Activated CD4-positive, CD25-positive, alpha-beta regulatory T cell treated with anti-CD3 and anti-CD28 coated beads, Interleukin-2, amount 50 U/mL, for 24 hours (primary cell): ENCODE measurements at regions not wholly inside any gene's neighbourhood (a gene's known extent, or its start where the extent isn't known, plus 50 kb on each side); places are given as distances from the start of the nearest gene placed in this dataset.
A peak's percentile ranks its signal among the peaks of the same experiment; 100 is the strongest.

Experiments used
- ATAC-seq, 2 donors: fragments of 150-1000 bp; cut with Tn5 transposase; one replicate each; pipeline ENCODE4 v1.10.0; 2021; ENCODE audit warnings: mild to moderate bottlenecking in 1 of 2, moderate library complexity in 1 of 2

GRCh38 chrX:40175511-40176350, 78.0 kb upstream of the BCOR start:
- peak; percentile 30 to 32 for ATAC-seq

GRCh38 chrX:40174854-40175510, 77.2 kb upstream of the BCOR start:
- ATAC-seq: peak; percentile 5 to 21

DNA sequence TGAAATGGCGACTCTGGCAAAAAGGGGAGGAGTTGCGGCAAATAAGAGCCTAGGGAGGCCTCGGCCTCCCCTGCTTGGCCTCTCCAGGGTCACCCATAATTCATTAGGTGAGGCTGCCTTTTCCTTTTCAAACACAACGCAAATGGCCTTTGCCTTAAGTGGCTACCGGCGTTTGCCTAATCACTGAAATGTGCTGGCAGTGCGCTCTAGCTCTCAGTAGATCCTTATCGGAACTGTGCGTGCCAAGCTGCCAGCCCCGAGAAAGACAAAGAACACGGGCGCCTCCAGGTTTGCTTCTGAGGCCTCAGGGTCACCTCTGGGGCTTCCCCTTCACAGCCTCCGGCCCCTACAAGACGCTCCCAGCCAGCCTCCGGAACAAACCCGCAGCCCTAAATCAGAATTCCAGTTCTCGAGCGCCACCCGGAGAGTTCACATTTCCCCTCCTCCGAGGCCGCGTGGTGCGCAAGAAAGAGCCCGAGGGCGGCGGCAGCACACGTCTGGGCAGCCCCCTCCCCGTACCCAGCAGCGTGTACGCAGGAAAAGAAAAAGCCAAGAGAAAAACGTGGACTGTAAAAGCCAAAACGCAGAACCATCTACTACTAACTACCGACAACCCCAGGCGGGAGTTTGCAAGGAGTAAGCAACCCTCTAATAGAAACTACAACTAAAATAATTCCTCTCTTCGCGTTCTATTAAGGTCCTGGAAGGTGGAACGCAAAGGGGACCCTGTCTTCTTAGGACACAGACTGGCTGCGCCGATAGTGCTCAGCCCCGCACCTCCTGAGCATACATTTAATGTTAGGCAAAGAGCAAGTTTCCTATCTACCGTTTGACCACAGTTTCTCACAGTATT, 76.5 kb upstream of the BCOR start:
- ATAC-seq: peak; percentile 18 to 29

DNA sequence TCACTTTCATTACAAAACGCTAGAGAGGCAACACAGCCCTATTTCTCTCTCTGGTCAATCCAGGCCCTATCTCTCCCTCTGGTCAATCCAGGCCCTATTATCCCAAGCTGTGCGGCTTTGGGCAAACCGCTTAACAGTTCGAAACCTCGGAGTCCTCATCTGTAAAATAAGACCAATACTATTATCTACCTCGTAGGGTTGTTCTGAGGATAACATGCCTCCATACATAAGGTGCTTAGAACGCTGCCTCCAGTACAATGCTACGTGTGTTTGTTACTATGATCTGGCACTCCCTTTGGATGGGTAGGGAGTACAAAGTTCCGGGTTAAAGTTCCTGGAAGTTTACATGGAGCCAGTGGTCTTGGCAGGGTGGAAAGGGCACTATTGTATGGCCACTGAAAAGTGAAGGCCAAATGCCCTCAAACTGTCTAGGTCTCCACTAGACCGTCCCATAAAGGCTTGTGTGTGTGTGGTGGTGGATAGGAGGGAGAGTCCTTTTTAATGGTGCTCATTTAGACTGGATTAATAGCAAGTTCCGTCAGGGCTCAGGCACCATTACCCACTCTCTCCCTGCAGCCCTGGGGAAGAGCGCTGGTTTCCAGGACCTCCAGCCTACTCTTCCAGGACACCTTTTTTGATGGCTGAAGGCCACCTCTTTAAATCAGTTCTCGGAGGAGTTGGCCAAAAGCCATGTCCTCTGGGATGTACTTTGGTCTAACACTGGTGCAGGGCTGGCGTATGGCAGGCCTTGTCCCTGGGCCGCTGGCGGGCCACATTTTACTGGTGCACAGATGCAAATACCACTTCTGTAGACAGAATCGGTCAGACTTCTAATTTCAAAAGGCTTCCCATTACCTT, 75.6 kb upstream of the BCOR start:
- no peak for ATAC-seq

DNA sequence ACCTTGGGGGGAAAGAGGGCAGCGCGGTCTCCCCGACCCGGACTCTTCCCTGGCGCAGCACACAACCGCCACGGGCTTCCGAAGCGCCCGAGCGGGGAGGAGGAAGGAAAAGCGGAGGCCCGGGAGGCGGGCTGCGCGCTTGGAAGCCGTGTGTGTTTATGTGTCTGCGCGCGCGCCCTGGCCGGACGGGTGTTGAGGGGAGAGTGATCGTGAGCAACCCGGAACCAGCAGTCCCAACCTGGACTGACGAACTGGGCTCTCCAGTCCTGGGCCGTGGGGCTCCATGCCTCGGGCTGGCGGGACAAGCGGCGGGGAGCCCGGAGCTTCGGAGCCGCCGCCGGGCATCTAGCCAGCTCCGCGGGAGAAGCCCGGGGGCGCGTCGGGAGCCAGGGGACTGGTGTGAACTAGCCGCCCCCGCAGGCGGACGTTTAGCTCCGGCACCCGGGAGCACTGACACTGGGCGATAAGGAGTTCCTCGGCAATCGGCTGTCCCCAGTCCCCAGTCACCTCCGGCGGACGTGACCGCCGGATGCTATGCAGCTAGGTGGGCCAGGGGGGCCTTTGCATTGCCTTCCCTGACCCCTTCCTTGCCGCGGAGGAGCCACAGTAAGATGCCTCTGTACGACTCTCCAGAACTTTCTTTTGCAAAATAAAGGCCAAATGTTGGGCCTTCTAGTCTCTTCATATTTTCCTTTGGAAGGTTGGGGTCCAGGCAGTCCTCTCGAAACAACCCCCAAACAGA, 74.8 kb upstream of the BCOR start:
- no peak for ATAC-seq

DNA sequence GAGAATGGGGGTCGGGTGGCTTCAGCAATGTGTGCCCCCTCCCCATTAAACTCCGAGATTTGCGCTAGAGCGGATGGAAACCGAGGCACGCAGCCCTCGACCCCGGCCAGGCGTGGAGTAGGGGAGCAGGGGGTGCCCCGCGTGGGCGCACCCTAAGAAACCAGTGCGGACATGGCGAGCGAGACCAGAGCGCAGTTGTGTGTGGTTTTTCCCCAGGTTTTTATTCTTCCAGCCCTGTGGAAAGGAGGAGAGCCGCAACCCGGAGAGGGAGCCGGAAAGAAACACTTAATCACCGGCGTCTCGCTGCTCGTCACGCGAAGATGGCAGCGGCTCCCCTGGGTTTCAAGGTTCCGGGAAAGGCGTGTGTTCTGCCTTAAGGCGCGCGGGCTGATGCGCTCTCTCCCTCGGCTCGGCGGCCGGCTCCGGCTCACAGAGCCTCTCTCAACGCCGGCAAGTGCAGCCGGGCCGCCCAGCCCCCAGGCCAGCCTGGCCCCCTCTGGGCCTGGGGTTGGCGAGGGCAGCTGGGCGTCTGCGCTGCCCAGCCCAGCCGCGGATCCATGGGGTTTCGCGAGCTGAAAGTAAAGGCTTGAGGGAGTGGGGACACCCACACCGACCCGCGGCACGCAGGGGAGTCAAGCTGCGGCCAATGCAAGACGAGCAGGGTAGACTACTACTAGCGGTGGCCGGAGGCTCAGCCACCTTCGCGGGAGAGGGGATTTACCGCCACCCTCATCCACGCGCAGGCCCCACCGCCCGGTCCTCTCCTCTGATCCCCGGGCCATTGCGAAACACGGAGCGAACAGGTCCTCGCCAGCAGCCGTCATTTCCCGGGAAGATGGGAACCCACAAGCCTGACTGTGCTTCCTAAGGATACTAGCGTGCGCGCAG, 74.0 kb upstream of the BCOR start:
- ATAC-seq: no peak

- no peak for ATAC-seq
These were observed 73.2 kb upstream of the BCOR start for GRCh38 chrX:40170830-40171512.

DNA sequence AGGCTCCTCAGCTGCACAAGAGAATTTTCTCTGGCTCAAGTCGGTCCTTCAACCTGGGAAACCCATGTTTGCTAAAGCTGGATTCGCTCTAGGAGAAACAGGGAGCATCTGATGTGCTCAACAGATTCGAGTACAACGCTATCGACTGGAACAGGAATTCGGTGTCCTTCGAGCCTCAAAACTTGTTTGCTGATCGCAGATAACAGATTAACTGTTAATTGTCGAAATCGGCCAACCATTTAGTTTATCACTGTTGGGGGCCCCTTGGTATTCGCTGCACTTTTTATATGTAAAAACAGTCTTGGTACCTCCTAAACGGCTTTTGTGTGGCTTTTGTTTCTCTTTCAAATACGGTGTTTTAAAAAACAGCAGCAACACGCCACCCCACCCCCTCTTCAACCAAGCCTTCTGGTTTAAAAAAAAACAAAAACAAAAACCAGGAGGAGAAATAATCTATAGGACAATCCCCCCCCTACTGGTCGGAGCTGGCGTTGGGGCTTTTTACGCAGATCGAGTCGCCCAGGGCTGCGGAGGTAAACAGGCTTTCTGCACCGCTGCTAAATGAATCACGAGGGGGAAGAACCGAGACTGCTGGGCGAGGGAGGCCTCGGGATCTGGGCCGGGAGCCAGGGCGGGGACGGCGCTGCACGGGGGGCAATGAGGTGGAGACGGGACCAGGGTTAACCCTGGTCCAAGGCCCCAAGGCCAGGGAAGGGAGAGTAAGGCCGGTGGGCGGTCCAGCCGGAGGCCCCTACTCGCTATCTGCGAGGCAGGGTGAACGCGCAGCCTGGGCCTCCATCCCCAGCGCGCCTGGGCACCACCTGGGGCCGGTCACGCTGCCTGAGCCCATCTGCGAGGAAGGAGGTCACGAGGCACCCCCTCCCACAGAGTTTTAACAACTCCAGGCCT, 71.7 kb upstream of the BCOR start:
- ATAC-seq: peak; percentile 48 to 55

GRCh38 chrX:40168480-40169011, 70.8 kb upstream of the BCOR start:
- no peak for ATAC-seq

DNA sequence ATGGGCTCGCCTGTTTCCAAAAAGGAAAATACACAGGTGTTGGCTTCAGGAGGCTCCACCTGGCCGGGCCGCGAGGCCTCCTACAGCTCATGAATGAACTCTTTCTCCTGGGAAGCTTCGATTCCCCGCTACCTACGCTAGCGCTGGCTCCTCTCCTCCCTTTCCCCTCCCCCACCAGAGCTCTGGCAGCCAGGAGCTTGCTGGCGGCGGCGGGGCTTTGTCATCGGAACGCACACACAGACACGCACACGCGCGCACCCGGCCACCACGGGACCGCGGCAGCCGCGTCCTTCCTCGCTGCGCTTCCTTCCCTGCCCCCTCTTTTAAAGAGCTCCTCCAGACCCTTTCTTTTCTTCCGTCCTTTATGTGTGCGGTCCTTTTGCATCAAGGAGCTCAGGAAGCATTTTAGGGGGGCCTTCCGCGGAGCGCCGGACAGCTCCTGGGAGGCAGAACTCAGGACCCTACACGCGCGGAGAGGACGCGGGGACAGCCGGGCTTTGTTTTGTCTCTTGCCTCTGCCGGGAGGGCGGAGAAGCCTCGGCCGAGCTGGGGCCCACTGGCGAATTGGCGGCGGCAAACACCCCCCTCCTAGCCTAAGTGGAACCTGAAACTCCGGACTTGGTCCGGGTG, 70.2 kb upstream of the BCOR start:
- no peak for ATAC-seq

DNA sequence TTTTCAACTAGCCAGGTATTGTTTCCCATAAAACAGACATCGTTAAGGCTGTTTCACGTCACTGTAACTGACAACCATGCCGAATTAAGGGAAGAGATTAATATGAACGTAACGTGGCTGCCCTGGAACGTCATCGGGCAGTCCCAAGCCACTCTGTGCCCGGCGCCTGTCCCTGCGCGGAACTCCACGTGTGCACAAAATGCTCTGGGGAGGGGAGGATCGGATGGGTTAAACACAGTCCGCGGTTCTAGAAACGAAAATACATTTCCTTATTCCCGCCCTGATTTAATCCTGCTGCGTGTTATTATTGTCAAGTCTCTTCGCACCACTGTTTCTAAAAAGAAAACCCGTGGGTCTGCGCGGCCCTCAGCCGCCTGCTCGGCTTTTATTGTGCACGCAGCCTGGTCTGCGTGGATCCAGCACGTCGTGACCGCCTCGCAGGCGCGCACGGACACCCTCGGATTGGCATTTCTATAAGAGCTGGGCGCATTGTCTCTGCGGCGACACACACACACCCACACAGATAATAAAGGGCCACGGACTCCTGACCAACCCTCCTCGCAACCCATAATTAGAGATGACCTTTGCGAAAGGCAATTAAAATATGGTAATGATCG, 69.6 kb upstream of the BCOR start:
- ATAC-seq: no peak

DNA sequence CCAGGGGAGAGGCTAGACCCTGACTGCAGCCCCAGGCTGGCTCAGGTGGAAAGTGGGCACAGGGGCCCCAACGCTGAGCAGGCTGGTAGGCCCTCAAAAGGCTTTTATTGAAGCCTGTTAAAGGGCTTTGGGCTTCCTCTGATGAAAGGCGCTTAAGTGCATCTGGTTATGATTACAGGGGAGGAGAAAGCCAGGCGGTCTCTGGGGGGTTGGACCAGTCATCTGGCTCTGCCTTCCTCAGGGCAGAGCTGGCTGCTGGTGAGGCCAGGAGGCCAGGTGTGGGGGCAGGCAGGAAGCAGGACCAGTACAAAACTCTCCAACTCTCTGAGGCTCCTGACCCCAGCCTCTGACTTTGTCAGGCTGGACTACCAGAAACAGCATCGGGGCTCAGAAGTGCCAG, 68.8 kb upstream of the BCOR start:
- no peak for ATAC-seq

DNA sequence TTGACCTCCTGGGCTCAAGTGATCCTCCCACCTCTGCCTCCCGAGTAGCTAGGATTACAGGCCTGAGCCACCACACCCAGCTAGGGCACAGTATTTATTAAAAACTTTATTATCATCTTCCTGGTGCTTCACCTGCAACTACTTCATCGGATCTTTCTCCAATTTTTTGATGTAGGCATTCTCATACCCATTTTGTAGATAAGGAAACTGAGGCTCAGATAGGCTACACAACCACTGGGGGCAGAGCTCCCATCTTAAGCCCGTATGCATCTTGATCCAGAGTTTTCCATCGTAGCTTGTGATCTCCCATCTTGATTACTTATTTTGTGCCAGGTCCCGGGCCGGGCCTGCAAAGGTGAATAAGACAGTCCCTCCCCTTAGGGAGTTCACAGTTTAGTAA, 68.1 kb upstream of the BCOR start:
- no peak for ATAC-seq

- ATAC-seq: no peak
These were observed 67.4 kb upstream of the BCOR start for GRCh38 chrX:40165206-40165605.

DNA sequence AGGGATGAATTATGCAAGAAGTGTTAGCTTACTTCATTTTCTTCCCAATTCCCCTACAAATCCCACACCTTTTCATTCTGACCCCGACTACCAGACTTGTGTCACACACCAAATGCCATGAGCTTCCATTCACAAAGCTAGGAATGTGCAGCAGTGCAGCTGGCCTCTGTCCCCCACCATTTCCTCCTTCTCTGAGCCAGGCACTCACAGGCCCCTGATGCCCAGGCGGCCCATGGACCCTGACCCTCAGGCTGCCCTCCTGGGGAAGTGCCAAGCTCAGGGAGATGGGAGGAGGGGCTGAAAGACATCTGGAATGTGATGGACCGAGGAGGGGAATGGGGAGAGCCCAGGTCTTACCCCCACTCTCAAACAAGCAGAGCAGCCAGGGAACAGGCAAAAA, 67.0 kb upstream of the BCOR start:
- no peak for ATAC-seq

DNA sequence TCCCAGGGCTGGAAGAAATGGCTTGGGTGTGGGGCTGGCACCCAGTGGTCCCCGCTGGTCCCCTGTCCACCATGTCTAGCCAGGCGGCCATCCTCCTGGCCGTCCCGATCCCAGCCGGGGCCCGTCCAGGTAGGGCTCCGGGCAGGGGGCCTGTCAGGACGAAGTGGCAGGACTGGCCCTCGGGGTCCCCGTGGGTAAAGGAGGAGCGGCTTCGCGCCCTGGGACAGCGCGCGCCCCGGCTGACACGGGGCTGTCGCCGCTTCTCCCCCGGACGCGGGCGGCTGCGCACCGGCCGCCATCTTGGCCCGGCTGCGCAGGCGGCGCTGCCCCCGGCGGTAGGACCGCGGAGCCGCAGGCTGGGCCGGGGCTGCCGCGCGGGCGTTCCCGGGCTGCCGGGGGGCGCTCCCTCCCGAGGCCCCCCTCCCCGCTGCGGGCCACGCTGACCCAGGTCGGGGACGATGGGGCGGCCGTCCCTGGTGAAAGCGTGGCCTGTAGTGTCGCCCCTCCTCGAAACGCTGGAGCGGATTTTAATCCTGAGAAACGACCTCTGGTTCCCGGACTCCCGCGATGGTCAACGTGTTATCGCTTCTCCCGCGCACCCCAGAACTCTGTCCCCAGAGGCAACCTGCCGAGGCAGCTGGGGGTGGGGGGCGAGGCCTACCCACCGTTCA, 60.4 kb upstream of the BCOR start:
- ATAC-seq: peak; percentile 59 to 68
